Cardiac muscle cell (in vitro differentiated cells and primary cell): ENCODE measurements at regions not wholly inside any gene's neighbourhood (a gene's known extent, or its start where the extent isn't known, plus 50 kb on each side); places are given as distances from the start of the nearest gene placed in this dataset.

Experiments
- DNase-seq, 2 donors: peaks; one replicate each; pipeline versions ENCODE4 v3.0.0 to v3.0.0-alpha.2; 2010 to 2017; ENCODE audit warnings: low read depth in 1 of 2, low spot score in 1 of 2
- H3K27ac ChIP-seq: fragments of 200-600 bp; sonication (generic); 2 replicates; pipeline ENCODE4 v1.5.1; 2016
- H3K27me3 ChIP-seq: fragments of 200-600 bp; sonication (generic); 2 replicates; pipeline ENCODE4 v1.6.0; 2016; ENCODE audit warnings: control low read depth
- H3K36me3 ChIP-seq: fragments of 200-600 bp; sonication (generic); 2 replicates; pipeline ENCODE4 v1.5.1; 2016; ENCODE audit warnings: control low read depth
- H3K4me1 ChIP-seq: fragments of 200-600 bp; sonication (generic); 2 replicates; pipeline ENCODE4 v1.8.1; 2017; ENCODE audit warnings: low read depth, mild to moderate bottlenecking, mixed run types
- H3K4me3 ChIP-seq: fragments of 200-600 bp; sonication (generic); 2 replicates; pipeline ENCODE4 v1.5.1; 2016; ENCODE audit warnings: mild to moderate bottlenecking
- H3K9me3 ChIP-seq: fragments of 200-600 bp; sonication (generic); 2 replicates; pipeline ENCODE4 v1.5.1; 2017; ENCODE audit warnings: low read depth, mild to moderate bottlenecking, control low read depth
- CTCF ChIP-seq: IDR thresholded peaks from 2 replicates; pipeline ENCODE4 v1.5.1; 2012; ENCODE audit warnings: low read depth, mild to moderate bottlenecking, low read length

GRCh38 chr9:135315572-135315971, 164.0 kb upstream of the PPP1R26 start:
- H3K4me3 ChIP-seq = no peak overlapping the region
- no peaks in the 10 kb centered on the region for H3K9me3 ChIP-seq
- TF ChIP-seq CTCF = no peak

DNA sequence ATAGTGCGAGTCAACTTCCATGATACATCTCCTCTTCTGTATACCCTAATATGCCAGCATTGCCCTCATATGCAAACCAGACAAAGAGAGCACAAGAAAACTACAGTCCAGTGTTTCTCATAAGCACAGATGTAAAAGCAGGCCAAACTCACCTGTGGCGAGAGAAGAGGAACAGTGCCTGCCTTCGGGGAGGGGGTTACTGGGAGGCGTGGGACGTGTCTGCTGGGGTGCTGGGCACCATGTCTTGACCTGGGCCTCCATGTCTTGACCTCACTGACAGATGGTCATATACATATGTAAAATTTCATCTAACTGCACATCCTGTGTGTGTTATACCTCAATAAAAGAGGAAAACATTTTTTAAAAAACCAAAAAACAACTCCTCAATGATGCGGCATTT, 159.3 kb upstream of the PPP1R26 start:
- H3K4me3 ChIP-seq = no peak overlapping the region
- no peak overlapping the region for H3K27ac ChIP-seq
- TF ChIP-seq CTCF = no peak
- no peak for DNase-seq
- H3K9me3 ChIP-seq = no peaks in the 10 kb centered on the region
- no peaks in the 10 kb centered on the region for H3K4me1 ChIP-seq
- no peaks in the 10 kb centered on the region for H3K27me3 ChIP-seq
- no peaks in the 10 kb centered on the region for H3K36me3 ChIP-seq

More at GRCh38 chr9:135315572-135315971, 164.0 kb upstream of the PPP1R26 start:
- no peak for DNase-seq
- Histone ChIP-seq H3K27me3 (no peaks in the 10 kb centered on the region), H3K4me1 (no peaks in the 10 kb centered on the region), H3K27ac (no peak overlapping the region), H3K36me3 (no peaks in the 10 kb centered on the region)

- H3K9me3 ChIP-seq = no peaks in the 10 kb centered on the region
- no peaks in the 10 kb centered on the region for H3K27me3 ChIP-seq
- H3K4me3 ChIP-seq = no peak overlapping the region
- no peak for DNase-seq
- H3K4me1 ChIP-seq = no peaks in the 10 kb centered on the region
- H3K27ac ChIP-seq = no peak overlapping the region
- TF ChIP-seq CTCF = no peak
- no peaks in the 10 kb centered on the region for H3K36me3 ChIP-seq
Observed at GRCh38 chr9:135320943-135321342, 158.6 kb upstream of the PPP1R26 start.

DNA sequence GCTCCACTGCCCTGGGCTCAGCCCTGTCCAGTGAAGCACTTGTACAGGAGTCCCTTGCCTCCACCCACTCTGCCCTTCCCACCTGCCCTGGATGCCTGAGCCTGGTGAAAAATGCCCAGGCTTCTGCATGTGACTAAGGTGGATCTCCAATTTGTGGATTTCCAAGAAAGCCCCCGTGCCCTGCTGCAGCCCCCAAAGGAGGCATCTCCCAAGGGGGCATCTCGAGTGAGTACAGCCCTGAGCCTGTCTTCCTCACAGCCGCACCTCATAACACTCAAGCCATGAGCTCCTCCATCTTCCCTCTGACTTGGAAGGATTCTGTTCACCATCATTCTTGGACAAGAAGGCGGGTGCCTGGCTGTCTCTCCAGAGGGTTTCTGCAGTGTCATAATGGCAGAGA, 158.0 kb upstream of the PPP1R26 start:
- TF ChIP-seq CTCF = no peak
- Histone ChIP-seq H3K27ac (no peak overlapping the region), H3K4me1 (no peaks in the 10 kb centered on the region), H3K9me3 (no peaks in the 10 kb centered on the region), H3K4me3 (no peak overlapping the region), H3K27me3 (no peaks in the 10 kb centered on the region), H3K36me3 (no peaks in the 10 kb centered on the region)
- no peak for DNase-seq

DNA sequence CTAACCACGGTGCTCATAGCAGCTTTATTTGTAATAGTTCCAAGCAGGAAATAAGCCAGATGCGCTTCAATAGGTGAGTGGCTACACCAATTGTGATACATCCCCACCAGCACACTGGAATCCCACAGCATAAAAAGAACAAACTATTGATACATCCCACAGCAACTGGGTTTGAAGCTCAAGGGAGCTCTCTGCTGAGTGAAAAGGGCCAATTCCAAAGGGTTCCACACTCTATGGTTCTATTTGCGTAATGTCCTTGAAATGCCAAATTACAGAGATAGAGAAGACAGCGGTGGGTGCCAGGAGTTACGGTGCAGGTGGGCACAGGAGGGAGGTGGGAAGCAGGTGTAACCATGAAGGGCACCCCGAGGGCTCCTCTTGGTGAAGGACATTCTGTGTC, 155.3 kb upstream of the PPP1R26 start:
- TF ChIP-seq CTCF = no peak
- Histone ChIP-seq H3K4me3 (no peak overlapping the region), H3K4me1 (no peaks in the 10 kb centered on the region), H3K36me3 (no peaks in the 10 kb centered on the region), H3K27me3 (no peaks in the 10 kb centered on the region), H3K27ac (no peak overlapping the region), H3K9me3 (no peaks in the 10 kb centered on the region)
- no peak for DNase-seq

DNA sequence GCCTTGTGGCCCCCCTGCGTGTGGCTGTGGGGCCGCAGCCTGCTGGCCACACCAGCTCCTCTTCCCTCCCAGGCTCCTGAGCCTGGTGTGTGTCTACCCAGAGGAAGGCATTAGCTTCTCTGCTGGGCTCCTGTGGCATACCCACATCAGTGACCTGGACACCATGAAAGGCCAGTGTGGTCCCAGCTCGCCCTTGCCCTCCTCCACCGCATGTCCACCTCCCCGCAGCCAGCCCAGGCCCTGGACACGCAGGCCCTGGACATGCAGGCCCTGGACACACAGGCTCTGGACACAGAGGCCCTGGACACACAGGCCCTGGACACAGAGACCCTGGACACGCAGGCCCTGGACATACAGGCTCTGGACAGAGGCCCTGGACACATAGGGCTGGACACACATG, 153.4 kb upstream of the PPP1R26 start:
- Histone ChIP-seq H3K36me3 (no peaks in the 10 kb centered on the region), H3K4me3 (no peak overlapping the region), H3K27me3 (no peaks in the 10 kb centered on the region), H3K9me3 (no peaks in the 10 kb centered on the region), H3K27ac (no peak overlapping the region), H3K4me1 (no peaks in the 10 kb centered on the region)
- TF ChIP-seq CTCF = no peak
- no peak for DNase-seq
